Pulmonary artery endothelial cell (primary cell): ENCODE measurements at regions not wholly inside any gene's neighbourhood (a gene's known extent, or its start where the extent isn't known, plus 50 kb on each side); places are given as distances from the start of the nearest gene placed in this dataset.

Experiments used
- DNase-seq: peaks from one replicate; pipeline ENCODE4 v3.0.0-alpha.2; 2011; ENCODE audit warnings: low read depth, low spot score

- DNase-seq, result no peak
These were observed 455.0 kb downstream of the BRD1 start for GRCh38 chr22:49372530-49373288.

DNA sequence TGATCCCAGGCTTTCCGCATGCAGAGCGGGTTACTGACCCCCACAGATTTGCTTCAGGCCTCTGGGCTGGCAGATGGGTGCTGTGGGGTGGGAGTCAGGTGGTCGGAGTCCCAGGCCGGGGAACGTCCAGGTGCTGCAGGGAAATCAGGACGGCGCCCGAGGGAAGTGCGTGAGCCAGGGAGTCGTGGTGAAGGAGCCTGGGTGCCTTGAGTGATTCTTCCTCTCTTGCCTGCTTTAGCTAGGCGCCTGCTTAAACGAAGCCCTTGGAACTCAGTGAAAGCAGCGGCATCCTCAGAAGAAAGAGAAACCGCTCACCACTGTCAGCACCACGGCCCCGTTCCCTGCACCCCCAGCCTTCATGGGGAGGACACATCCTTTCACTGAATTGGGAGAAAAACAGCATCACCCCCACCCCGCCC, 455.6 kb downstream of the BRD1 start:
- no peak for DNase-seq

DNA sequence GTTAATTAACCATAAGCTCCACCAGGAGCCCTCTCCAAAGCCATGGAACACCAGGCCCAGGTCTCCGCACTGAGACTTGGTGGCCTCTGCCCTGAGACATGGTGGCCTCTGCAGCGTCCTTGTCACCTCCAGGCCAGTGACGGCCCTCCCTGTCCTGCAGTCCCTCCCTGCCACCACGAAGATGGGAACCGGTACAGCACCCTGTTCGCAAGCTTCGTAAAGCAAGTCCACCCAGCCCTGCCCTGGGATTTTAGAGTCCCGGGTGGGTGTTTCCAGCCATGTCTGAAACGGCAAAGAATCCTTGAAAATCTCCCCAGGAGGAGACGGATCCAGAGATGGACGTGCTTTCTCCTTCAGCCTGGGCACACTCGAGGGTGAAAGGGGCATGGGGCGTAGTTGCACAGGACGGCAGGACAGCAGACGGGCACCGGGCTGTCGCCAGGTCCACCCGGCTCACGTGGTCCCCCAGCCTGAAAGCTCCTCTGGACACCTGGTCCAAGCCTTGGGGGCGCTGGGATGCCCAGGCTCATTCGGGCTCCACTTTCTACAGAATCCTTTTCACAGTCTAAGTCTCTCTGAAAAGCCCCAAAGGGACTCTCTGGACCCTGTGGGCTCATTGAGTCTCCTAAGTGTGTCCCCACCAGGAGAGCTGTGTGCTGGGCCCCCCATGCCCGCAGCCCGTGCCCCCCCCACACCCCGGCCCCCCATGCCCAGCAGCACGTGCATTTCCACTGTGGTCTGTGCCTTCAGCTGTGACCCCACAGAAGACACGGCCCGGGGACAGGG, 456.2 kb downstream of the BRD1 start:
- DNase-seq, result no peak

DNA sequence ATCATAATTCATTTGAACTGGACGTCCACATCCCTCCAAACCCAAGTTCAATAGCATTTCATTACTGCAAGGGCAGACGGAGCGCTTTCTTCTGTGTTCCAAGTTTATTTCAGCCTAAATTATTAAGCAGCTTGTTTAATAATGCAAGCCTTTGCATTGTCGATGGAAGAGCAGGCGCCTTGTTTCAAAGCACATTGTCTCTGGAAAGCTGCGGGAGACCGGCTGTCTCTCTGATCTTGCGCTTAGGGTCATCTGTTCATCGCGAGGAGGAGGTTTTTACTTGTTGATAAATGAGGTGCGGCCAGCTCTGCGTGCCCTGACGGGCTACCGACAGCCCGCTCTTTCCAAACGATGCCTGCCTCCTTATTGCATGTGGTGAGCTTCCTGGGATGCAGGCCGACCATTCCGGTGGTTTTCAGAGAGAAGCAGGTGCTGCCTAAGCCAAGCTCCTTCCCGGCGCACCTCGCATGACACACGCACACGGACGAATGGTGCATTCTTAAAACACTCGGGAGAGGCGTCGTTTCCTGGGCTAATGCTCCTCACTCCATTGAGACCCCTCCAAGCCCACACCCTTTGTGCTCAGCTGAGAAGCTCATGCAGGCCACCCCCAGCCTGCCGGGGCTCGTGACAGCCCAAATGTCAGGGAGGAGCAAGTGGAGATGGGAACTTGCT, 456.9 kb downstream of the BRD1 start:
- no peak for DNase-seq

- no peak for DNase-seq
These were observed 457.7 kb downstream of the BRD1 start for GRCh38 chr22:49369726-49370626.

DNA sequence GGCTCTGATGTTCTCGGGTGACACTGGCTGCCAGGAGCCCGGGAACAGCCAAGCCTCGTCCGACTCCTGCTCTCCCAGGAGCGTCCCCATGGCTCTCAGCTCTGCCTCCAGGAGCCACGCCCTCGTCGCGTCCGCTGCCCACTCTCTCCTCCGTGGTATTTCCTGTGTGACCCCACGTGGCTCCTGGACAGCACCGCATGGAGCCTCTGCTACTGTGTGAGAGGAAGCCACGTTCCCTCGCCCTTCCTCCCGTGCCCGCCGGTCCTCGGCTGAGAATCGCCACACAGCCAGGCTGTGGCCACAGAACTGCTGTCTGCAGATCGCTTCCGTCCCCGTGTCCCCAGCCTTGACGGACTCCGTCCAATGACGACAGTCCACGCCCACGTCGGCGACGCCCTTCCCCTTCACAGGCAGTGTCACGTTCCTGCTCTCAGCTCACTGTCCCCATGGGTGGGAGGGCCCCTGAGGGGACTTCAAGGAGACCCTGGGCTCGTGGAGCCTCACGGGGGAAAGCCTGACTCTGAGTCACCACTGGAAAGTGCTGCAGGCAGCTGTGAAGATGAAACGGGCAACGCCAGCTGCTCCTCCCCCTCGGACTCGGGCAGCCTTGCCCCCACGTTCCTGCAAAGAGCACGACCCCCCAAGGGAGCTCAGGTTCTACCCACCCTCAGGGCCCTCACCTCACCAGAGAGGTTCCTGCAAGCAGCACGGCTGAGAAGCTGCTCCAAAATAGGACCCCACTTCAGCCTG, 458.5 kb downstream of the BRD1 start:
- DNase-seq, result no peak

- no peak for DNase-seq
These were observed 459.3 kb downstream of the BRD1 start for GRCh38 chr22:49368221-49368975.

GRCh38 chr22:49367041-49367697, 460.5 kb downstream of the BRD1 start:
- no peak for DNase-seq

DNA sequence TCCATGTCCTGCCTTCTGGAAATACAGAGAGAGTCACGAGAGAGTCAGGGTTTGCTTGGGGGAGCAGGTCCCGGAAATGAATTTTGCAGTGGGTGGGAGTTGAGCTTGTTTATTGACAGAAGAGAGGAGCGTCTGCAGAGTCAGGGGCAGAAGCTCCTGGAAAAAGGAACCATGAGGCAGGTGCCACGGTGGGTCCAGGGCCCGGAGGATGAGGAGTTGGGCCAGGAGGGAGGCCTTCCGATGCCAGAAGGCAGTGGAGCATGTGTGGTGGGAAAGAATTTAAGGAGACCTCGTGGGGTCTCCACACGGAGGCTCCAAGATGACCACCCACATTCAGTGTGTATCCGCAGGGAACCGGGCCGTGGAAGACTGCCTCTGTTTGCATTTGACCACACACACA, 461.2 kb downstream of the BRD1 start:
- DNase-seq, result no peak

DNA sequence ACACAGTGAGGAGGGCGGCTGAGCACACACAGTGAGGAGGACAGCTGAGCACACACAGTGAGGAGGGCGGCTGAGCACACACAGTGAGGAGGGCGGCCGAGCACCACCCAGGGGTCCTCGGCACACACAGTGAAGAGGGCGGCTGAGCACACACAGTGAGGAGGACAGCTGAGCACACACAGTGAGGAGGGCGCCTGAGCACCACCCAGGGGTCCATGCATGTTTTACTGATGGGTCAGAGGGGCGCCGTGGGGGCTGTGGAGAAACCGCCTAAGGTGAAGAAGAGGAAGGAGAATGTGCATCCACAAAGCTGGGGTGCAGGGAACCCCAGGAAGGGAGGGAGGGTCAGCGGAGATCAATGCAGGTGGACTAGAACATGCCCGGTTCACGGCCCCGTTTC, 461.8 kb downstream of the BRD1 start:
- no peak for DNase-seq

- no peak for DNase-seq
These were observed 462.4 kb downstream of the BRD1 start for GRCh38 chr22:49365191-49365837.

GRCh38 chr22:49364398-49364797, 463.3 kb downstream of the BRD1 start:
- no peak for DNase-seq

GRCh38 chr22:49363526-49364230, 464.0 kb downstream of the BRD1 start:
- no peak for DNase-seq

- DNase-seq, result no peak
These were observed 465.3 kb downstream of the BRD1 start for GRCh38 chr22:49362211-49362839.

GRCh38 chr22:49361164-49361563, 466.5 kb downstream of the BRD1 start:
- DNase-seq, result no peak

DNA sequence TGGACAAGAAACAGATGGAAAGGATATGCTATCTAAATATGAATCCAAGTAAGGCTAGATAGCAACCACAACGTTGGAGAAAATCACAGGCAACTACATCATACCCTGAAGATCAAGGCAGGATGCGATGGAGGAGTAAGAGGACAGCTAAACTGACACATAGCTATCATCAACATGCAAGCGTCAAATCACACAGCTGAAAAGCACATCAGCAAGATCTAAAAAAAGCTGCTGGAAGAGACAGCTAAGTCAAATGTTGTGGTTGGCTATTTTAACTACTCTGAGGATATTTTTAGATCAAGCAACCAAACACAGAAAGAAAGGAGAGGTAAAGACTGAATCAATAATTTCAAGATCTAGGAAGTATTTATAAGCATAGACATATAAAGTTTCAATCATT, 466.9 kb downstream of the BRD1 start:
- no peak for DNase-seq

GRCh38 chr22:49359076-49359475, 468.6 kb downstream of the BRD1 start:
- no peak for DNase-seq
